ENCODE measurements at regions not wholly inside any gene's neighbourhood (a gene's known extent, or its start where the extent isn't known, plus 50 kb on each side); places are given as distances from the start of the nearest gene placed in this dataset.

DNA sequence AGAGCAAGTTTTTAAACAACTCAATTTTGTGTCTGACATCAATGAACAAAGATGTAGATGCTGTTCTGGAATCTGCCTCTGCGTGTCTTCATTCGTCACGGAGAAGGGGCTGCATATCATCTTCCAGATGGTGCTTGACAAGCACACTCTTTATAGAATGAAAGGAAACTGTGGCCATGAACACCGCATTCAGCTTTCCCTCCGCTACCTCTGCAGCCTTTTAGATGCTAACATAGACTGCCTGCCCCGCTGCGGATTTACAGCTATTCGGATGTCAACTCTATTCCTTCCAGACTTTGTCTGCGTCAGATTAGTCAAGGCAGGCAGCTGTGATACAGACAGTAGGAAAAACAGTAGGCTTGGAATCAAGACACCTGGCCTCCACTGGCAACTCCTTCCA is 232.9 kb downstream of the TJP1 start:
- TF ChIP-seq RFX5 (IDR thresholded peaks at IDR 0.05; ENCODE audit: low read depth, low read length) (no peak), POLR2A (IDR thresholded peaks at IDR 0.05; ENCODE audit: low read depth, low read length) (no peak), RAD21 (IDR thresholded peaks at IDR 0.05; ENCODE audit: low read length) (no peak), FOS (IDR thresholded peaks at IDR 0.05; ENCODE audit: low read depth, low read length) (no peak), CHD1 (IDR thresholded peaks at IDR 0.05; ENCODE audit: low read depth, low read length) (no peak), MXI1 (IDR thresholded peaks at IDR 0.05; ENCODE audit: borderline replicate concordance, low read depth, low read length) (no peak), MAZ (IDR thresholded peaks at IDR 0.05; ENCODE audit: borderline replicate concordance, low read depth, low read length) (no peak), CEBPB (IDR thresholded peaks at IDR 0.05; ENCODE audit: low read depth, low read length) (no peak), BHLHE40 (IDR thresholded peaks at IDR 0.05; ENCODE audit: low read depth, low read length) (no peak)
- TF ChIP-seq, protein P1, sequence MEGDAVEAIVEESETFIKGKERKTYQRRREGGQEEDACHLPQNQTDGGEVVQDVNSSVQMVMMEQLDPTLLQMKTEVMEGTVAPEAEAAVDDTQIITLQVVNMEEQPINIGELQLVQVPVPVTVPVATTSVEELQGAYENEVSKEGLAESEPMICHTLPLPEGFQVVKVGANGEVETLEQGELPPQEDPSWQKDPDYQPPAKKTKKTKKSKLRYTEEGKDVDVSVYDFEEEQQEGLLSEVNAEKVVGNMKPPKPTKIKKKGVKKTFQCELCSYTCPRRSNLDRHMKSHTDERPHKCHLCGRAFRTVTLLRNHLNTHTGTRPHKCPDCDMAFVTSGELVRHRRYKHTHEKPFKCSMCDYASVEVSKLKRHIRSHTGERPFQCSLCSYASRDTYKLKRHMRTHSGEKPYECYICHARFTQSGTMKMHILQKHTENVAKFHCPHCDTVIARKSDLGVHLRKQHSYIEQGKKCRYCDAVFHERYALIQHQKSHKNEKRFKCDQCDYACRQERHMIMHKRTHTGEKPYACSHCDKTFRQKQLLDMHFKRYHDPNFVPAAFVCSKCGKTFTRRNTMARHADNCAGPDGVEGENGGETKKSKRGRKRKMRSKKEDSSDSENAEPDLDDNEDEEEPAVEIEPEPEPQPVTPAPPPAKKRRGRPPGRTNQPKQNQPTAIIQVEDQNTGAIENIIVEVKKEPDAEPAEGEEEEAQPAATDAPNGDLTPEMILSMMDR (conservative IDR thresholded peaks at IDR 0.05; ENCODE audit: low read depth, low read length): no peak
- TF ChIP-seq, protein P2, sequence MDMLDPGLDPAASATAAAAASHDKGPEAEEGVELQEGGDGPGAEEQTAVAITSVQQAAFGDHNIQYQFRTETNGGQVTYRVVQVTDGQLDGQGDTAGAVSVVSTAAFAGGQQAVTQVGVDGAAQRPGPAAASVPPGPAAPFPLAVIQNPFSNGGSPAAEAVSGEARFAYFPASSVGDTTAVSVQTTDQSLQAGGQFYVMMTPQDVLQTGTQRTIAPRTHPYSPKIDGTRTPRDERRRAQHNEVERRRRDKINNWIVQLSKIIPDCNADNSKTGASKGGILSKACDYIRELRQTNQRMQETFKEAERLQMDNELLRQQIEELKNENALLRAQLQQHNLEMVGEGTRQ (IDR thresholded peaks at IDR 0.05; ENCODE audit: low read depth, low read length): no peak
- TF ChIP-seq, protein P3, sequence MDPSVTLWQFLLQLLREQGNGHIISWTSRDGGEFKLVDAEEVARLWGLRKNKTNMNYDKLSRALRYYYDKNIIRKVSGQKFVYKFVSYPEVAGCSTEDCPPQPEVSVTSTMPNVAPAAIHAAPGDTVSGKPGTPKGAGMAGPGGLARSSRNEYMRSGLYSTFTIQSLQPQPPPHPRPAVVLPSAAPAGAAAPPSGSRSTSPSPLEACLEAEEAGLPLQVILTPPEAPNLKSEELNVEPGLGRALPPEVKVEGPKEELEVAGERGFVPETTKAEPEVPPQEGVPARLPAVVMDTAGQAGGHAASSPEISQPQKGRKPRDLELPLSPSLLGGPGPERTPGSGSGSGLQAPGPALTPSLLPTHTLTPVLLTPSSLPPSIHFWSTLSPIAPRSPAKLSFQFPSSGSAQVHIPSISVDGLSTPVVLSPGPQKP (IDR thresholded peaks at IDR 0.05; ENCODE audit: borderline replicate concordance, low read depth, low read length): no peak
